ENCODE measurements at regions not wholly inside any gene's neighbourhood (a gene's known extent, or its start where the extent isn't known, plus 50 kb on each side); places are given as distances from the start of the nearest gene placed in this dataset.
"Not testable (repeated sequence)": the region's sequence is repeated elsewhere in the genome, so short reads cannot be mapped to it uniquely, and the experiment has no call there.

- no peak overlapping the region for H3K4me3 ChIP-seq
- TF ChIP-seq POLR2A (IDR thresholded peaks at IDR 0.05) = no peak
- TF ChIP-seq, protein P1, sequence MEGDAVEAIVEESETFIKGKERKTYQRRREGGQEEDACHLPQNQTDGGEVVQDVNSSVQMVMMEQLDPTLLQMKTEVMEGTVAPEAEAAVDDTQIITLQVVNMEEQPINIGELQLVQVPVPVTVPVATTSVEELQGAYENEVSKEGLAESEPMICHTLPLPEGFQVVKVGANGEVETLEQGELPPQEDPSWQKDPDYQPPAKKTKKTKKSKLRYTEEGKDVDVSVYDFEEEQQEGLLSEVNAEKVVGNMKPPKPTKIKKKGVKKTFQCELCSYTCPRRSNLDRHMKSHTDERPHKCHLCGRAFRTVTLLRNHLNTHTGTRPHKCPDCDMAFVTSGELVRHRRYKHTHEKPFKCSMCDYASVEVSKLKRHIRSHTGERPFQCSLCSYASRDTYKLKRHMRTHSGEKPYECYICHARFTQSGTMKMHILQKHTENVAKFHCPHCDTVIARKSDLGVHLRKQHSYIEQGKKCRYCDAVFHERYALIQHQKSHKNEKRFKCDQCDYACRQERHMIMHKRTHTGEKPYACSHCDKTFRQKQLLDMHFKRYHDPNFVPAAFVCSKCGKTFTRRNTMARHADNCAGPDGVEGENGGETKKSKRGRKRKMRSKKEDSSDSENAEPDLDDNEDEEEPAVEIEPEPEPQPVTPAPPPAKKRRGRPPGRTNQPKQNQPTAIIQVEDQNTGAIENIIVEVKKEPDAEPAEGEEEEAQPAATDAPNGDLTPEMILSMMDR (IDR thresholded peaks at IDR 0.05) = no peak
- no peaks in the 10 kb centered on the region for H3K9me3 ChIP-seq (replicated peaks in 1 of 3)
- no peak for DNase-seq
- no peaks in the 10 kb centered on the region for H3K27me3 ChIP-seq
- WGBS, 4 donors = 67 to 79% (median 72%) methylated on average over 3 of the region's 3 CpGs
- H3K4me1 ChIP-seq (replicated peaks in 1 of 2) = no peaks in the 10 kb centered on the region
- intact Hi-C loops (cut with DNase I) = no loop called here
- no peaks in the 10 kb centered on the region for H3K36me3 ChIP-seq (replicated peaks in 1 of 2)
- H3K27ac ChIP-seq = no peak overlapping the region
Measured at GRCh38 chr6:67496191-67496590, 1138.9 kb upstream of the ADGRB3 start.

- no peaks in the 10 kb centered on the region for H3K9me3 ChIP-seq (replicated peaks in 1 of 3)
- H3K27ac ChIP-seq = no peak overlapping the region
- no peak for DNase-seq
- no peaks in the 10 kb centered on the region for H3K27me3 ChIP-seq
- intact Hi-C loops (cut with DNase I) = no loop called here
- no peak for TF ChIP-seq POLR2A (IDR thresholded peaks at IDR 0.05)
- TF ChIP-seq, protein P1 (IDR thresholded peaks at IDR 0.05) = no peak
- H3K4me1 ChIP-seq (replicated peaks in 1 of 2) = no peaks in the 10 kb centered on the region
- H3K4me3 ChIP-seq = no peak overlapping the region
- H3K36me3 ChIP-seq (replicated peaks in 1 of 2) = no peaks in the 10 kb centered on the region
Measured at GRCh38 chr6:67493682-67494081, 1141.4 kb upstream of the ADGRB3 start.

DNA sequence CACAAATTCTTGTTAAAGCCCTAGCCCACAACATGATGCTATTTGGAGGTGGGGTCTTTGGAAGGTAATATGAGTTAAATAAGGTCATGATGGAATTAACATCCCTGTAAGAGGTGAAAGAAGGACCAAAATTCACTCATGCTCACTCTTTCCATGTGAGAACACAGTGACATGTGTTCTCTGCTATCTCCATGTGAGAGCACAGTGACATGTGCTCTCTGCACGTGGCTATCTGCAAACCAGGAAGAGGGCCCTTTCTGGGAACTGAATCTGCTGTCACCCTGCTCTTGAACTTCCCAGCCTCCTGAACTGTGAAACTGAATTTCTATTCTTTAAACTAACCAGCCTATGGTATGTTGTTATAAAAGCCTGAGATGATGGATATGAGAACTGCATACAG lies 1159.4 kb upstream of the ADGRB3 start:
- no peak for DNase-seq
- TF ChIP-seq, protein P1 (IDR thresholded peaks at IDR 0.05) = no peak
- no peak for TF ChIP-seq POLR2A (IDR thresholded peaks at IDR 0.05)
- no peaks in the 10 kb centered on the region for H3K9me3 ChIP-seq (replicated peaks in 1 of 3)
- no peak overlapping the region for H3K27ac ChIP-seq
- no peak overlapping the region for H3K4me3 ChIP-seq
- intact Hi-C loops (cut with DNase I) = no loop called here
- H3K36me3 ChIP-seq (replicated peaks in 1 of 2) = no peaks in the 10 kb centered on the region
- no peaks in the 10 kb centered on the region for H3K4me1 ChIP-seq (replicated peaks in 1 of 2)
- WGBS, 4 donors = 33 to 61% (median 45%) methylated on average over 1 of the region's 1 CpG
- H3K27me3 ChIP-seq = no peaks in the 10 kb centered on the region

DNA sequence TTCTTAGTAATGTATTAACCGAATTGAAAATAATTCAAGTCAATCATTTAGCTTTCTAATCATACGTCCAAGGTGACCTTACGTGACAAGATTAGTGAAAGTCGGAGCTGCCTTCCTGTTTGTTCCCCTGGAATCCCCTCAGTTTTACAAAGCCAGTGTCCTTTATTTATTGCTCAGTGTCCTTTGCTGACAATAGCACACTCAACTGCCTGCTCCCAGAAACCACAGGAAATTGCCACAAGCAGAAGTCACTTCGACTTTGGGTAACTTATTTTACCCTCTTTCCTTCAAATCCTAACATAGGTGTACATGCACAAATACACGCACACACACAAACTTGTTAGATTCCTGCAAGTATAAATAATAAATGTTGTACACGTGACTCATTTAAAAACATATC lies 1167.7 kb upstream of the ADGRB3 start:
- 58 to 73% (median 67%) methylated on average over 7 of the region's 7 CpGs for WGBS, 4 donors
- Histone ChIP-seq H3K4me1 (replicated peaks in 1 of 2) (no peaks in the 10 kb centered on the region), H3K36me3 (replicated peaks in 1 of 2) (no peaks in the 10 kb centered on the region), H3K4me3 (no peak overlapping the region), H3K27me3 (no peaks in the 10 kb centered on the region), H3K27ac (no peak overlapping the region), H3K9me3 (replicated peaks in 1 of 3) (no peaks in the 10 kb centered on the region)
- no peak for TF ChIP-seq POLR2A (IDR thresholded peaks at IDR 0.05)
- TF ChIP-seq, protein P1 (IDR thresholded peaks at IDR 0.05) = no peak
- intact Hi-C loops (cut with DNase I) = no loop called here
- no peak for DNase-seq

DNA sequence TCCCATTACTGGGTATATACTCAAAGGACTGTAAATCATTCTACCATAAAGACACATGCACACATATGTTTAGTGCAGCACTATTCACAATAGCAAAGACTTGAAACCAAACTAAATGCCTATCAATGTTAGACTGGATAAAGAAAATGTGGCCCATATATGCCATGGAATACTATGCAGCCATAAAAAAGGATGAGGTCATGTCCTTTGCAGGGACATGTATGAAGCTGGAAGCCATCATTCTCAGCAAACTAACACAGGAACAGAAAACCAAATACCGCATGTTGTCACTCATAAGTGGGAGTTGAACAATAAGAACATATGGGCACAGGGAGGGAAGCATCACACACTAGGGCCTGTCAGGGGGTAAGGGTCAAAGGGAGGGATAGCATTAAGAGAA lies 1172.4 kb upstream of the ADGRB3 start:
- DNase-seq = not testable (repeated sequence)

More for the DNA sequence above, 1172.4 kb upstream of the ADGRB3 start:
- intact Hi-C loops (cut with DNase I); H3K36me3 ChIP-seq (replicated peaks in 1 of 2); H3K4me3 ChIP-seq; H3K27ac ChIP-seq; H3K4me1 ChIP-seq (replicated peaks in 1 of 2); H3K27me3 ChIP-seq; H3K9me3 ChIP-seq (replicated peaks in 1 of 3): not testable (repeated sequence)
- 89 to 96% (median 94%) methylated on average over 1 of the region's 1 CpG for WGBS, 4 donors
